ENCODE measurements at regions not wholly inside any gene's neighbourhood (a gene's known extent, or its start where the extent isn't known, plus 50 kb on each side); places are given as distances from the start of the nearest gene placed in this dataset.

DNA sequence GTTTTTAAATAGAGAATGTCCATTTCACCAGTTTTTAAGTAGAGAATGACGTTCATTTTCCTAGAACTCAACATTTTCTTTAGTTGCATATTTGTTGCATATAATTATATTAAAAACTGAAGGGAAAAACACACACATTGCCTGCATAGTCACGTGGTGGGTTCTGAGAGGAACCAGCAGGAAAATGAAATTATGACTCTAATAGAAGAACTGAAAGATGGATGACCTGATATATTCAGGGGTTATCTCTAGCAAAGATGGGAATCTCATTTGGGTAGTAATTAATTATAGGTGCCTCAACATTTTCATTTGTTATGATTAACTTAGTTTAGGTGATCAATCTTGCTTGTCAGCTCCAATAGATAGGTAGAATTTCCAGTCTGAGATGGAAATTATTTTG is 288.3 kb downstream of the TRIB2 start:
- no peak for TF ChIP-seq NR2C1 (IDR thresholded peaks at IDR 0.05)
- TF ChIP-seq BCL11A (IDR thresholded peaks at IDR 0.05; ENCODE audit: low read depth, low read length): no peak
- TF ChIP-seq, protein P1, sequence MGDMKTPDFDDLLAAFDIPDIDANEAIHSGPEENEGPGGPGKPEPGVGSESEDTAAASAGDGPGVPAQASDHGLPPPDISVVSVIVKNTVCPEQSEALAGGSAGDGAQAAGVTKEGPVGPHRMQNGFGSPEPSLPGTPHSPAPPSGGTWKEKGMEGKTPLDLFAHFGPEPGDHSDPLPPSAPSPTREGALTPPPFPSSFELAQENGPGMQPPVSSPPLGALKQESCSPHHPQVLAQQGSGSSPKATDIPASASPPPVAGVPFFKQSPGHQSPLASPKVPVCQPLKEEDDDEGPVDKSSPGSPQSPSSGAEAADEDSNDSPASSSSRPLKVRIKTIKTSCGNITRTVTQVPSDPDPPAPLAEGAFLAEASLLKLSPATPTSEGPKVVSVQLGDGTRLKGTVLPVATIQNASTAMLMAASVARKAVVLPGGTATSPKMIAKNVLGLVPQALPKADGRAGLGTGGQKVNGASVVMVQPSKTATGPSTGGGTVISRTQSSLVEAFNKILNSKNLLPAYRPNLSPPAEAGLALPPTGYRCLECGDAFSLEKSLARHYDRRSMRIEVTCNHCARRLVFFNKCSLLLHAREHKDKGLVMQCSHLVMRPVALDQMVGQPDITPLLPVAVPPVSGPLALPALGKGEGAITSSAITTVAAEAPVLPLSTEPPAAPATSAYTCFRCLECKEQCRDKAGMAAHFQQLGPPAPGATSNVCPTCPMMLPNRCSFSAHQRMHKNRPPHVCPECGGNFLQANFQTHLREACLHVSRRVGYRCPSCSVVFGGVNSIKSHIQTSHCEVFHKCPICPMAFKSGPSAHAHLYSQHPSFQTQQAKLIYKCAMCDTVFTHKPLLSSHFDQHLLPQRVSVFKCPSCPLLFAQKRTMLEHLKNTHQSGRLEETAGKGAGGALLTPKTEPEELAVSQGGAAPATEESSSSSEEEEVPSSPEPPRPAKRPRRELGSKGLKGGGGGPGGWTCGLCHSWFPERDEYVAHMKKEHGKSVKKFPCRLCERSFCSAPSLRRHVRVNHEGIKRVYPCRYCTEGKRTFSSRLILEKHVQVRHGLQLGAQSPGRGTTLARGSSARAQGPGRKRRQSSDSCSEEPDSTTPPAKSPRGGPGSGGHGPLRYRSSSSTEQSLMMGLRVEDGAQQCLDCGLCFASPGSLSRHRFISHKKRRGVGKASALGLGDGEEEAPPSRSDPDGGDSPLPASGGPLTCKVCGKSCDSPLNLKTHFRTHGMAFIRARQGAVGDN (IDR thresholded peaks at IDR 0.05): no peak
- no peak for TF ChIP-seq SIN3A (IDR thresholded peaks at IDR 0.05; ENCODE audit: low read depth, low read length)
- TF ChIP-seq, protein P2, sequence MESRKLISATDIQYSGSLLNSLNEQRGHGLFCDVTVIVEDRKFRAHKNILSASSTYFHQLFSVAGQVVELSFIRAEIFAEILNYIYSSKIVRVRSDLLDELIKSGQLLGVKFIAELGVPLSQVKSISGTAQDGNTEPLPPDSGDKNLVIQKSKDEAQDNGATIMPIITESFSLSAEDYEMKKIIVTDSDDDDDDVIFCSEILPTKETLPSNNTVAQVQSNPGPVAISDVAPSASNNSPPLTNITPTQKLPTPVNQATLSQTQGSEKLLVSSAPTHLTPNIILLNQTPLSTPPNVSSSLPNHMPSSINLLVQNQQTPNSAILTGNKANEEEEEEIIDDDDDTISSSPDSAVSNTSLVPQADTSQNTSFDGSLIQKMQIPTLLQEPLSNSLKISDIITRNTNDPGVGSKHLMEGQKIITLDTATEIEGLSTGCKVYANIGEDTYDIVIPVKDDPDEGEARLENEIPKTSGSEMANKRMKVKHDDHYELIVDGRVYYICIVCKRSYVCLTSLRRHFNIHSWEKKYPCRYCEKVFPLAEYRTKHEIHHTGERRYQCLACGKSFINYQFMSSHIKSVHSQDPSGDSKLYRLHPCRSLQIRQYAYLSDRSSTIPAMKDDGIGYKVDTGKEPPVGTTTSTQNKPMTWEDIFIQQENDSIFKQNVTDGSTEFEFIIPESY (IDR thresholded peaks at IDR 0.05): no peak
- TF ChIP-seq EZH2 (IDR thresholded peaks at IDR 0.05; ENCODE audit: borderline replicate concordance, control insufficient read depth, low read depth, low read length): no peak
- TF ChIP-seq POLR2AphosphoS5 (IDR thresholded peaks at IDR 0.05; ENCODE audit: low read length): no peak
- TF ChIP-seq, protein P3, sequence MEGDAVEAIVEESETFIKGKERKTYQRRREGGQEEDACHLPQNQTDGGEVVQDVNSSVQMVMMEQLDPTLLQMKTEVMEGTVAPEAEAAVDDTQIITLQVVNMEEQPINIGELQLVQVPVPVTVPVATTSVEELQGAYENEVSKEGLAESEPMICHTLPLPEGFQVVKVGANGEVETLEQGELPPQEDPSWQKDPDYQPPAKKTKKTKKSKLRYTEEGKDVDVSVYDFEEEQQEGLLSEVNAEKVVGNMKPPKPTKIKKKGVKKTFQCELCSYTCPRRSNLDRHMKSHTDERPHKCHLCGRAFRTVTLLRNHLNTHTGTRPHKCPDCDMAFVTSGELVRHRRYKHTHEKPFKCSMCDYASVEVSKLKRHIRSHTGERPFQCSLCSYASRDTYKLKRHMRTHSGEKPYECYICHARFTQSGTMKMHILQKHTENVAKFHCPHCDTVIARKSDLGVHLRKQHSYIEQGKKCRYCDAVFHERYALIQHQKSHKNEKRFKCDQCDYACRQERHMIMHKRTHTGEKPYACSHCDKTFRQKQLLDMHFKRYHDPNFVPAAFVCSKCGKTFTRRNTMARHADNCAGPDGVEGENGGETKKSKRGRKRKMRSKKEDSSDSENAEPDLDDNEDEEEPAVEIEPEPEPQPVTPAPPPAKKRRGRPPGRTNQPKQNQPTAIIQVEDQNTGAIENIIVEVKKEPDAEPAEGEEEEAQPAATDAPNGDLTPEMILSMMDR (IDR thresholded peaks at IDR 0.05 in 2 of 3, conservative IDR thresholded peaks at IDR 0.05 in 1 of 3; ENCODE audit: control insufficient read depth in 2 of 3, extremely low read depth in 1 of 3, insufficient read depth in 1 of 3, low read depth in 3 of 3, low read length in 3 of 3): no peak
- TF ChIP-seq CHD1 (IDR thresholded peaks at IDR 0.05; ENCODE audit: low read depth, low read length): no peak
- no peak for TF ChIP-seq EP300 (IDR thresholded peaks at IDR 0.05; ENCODE audit: borderline replicate concordance in 1 of 2, control insufficient read depth in 1 of 2, low read depth in 2 of 2, low read length in 2 of 2)
- TF ChIP-seq MTA2 (IDR thresholded peaks at IDR 0.05; ENCODE audit: low read depth): no peak
